Inferior parietal cortex (tissue), 1 donor: ENCODE measurements at regions not wholly inside any gene's neighbourhood (a gene's known extent, or its start where the extent isn't known, plus 50 kb on each side); places are given as distances from the start of the nearest gene placed in this dataset.

Experiments
- DNase-seq: peaks from one replicate; pipeline ENCODE4 v3.0.0-alpha.2; 2016; ENCODE audit errors: extremely low spot score

DNA sequence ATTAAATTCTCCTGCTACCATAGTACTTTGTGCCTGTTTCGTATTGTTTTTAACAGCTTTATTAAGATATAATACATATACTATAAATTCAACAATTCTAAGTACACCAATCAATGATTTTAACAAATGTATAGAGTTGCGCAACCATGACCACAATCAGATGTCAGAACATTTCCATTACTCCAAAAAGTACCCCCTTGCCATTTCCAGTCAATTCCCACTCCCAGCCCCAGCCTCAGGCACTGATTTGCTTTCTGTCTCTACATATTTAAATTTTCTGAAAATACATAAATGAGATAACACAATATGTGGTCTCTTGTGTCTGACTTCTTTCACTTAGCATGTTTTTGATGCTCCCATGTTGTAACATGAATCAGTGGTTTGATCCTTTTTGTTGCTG lies 193.9 kb downstream of the FIGN start:
- no peak for DNase-seq

DNA sequence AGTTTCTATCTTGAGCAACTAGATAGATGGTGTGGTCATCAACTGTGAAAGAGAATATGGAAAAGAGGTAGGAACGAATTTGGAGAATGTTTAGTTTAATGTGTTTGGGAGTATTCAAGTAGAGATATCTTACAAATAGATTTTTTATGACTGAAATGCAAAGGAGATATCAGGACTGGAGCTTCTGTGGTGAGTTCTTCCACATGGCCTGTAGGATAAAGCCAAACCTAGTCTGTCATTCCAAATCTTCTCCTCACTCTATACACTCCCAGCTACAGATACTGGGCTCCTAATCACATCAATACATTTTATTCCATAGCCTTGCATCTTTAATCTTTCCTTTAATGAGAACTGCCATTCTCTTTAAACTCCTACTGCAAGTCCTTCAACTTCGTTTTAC lies 194.3 kb downstream of the FIGN start:
- DNase-seq: no peak

DNA sequence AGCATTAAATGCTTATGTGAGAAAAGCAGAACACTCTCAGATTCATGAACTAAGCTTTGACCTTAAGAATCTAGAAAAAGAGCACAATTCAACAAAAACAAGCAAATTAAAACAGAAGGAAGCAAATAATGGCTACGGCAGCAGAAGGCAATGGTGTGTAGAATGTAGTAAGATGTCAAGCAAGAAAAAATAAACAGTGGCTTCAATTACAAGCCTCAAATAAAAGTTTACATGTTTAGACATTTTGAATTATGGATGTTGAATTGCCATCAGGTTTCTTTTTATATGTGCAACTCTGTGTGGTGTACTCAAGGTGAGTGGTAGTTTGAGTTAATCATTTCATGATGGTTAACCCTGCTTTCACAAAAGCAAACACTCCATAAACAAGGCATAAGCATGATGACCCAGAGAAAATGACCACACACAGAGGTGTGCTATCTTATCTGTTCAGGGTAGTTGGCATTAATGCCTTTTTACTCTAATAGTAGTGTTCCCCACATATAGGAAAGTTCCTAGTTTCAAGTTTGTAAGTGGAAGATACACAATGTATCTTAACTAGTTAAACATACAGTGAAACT lies 207.1 kb downstream of the FIGN start:
- DNase-seq: no peak

DNA sequence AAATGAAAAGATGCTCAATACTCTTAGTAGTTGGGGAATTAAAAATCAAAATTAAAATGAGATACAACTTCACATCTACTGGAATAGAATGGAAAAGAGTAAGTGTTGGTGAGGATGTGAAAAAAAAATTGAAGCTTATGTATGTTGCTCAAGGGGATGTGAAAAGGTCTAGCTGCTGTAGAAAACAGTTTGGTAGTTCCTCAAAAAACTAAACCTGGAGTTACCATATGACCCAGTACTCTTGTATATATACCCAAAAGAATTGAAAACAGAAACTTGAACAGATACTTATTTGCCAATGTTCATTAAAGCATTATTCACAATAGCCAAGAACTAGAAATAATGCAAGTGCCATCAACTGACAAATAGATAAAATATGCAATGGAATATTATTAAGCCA lies 208.4 kb downstream of the FIGN start:
- DNase-seq: no peak

DNA sequence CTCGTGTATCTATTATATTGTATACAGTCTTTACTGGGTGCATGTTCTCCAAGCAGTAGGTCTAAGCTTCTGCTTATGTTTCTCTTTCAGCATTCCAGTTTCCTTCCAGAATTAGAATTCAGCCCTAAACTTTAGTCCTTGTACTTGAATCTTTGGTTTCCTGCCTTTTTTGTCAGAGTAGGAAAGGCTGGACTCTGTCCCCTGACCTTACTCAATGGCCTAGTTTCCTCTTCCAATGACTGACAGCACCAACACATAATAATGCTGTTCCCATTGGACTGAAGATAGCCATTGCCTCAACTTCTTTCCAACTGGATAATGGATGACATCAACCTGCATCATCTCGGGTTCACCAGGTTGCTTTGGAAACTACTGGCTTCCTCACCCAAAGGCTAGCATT lies 217.0 kb downstream of the FIGN start:
- no peak for DNase-seq

DNA sequence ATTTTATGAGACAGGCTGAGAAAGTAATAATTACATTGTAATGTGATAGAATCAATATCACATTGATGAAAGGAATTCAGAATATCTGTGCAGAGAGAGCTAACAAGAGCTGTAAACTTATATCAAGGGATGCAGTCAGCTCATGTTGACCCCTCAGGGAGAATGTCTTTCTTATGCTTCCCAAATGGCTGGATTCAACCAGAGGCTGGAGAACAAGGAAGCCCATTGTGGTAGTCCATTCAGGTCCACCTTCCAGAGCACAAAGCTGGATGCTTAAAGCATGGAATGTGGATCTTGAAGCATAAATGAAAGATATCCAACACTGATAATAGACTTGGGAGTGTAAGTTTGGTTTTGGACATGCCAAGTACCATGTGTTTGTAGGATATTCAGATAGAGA lies 220.0 kb downstream of the FIGN start:
- no peak for DNase-seq

DNA sequence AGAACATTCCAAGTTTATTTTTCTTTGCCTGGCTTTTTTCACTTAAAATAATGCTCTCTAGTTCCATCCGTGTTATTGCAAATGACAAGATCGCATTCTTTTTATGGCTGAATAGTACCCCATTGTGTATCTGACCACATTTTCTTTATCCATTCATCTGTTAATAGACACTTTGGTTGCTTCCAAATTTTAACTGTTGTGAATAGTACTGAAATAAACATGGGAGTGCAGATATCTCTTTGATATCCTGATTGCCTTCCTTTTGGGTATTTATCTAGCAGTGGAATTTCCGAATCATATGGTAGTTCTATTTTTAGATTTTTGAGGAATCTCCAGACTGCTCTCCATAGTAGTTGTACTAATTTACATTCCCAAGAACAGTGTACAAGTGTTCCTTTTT lies 230.5 kb downstream of the FIGN start:
- DNase-seq: no peak

DNA sequence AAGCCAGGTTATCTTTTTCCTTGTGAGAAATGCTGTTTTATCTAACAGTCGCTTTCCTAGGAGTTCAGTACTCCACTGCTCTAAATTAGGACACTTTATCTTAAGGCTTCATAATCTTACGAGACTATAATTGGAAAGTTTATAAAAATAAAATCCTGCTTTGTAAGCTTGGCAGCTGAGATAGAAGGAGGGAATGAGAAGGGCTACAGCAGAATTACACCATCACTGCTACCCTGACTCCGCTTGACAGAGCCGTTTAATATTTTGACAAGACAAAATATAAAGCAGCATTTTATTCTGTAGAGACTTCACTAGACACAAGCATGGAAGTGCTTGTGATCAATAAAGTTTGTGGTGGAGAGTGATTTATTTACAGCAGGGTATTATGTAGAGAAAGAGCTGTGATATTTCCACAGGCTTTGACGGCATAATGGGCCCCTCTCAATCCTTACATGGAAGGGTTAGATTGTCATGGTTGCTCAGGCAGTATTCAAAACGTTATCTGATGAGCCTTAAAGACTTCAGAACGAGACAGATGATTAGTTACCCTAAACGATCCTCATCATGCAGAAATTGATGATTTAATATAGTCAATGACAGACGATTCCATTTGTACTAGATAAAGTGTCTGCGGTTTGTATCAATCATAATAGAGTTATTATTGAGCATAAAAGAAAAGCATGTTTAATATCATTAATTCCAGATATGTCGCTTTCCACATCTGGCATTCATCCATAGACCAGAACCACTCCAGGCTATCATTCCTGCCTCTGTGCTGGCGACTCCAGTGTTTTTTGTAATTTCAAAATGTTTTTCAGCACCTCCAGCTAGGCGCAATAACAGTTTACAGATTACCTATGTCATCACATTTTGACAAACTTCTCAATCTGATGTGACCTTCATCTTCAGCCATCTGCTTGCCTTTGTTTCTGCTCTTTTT lies 242.2 kb downstream of the FIGN start:
- no peak for DNase-seq

DNA sequence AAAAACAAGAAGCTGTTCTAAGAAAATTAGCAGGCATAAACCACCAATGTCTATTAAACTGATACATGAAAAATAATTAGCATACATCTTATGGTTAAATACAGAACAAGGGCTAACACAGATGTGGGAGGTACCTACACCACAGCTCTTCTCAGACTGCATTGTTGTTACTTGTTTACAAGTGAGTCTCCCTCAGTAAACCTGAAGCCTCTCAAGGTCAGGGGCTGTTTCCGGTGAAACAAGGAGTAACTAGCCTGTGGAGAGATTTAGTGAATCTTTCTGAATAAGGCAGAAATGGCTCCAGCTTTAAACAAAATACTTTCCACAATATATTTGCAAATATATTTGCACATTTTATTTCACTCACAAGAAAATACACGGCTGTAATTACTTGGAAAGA lies 244.0 kb downstream of the FIGN start:
- no peak for DNase-seq

DNA sequence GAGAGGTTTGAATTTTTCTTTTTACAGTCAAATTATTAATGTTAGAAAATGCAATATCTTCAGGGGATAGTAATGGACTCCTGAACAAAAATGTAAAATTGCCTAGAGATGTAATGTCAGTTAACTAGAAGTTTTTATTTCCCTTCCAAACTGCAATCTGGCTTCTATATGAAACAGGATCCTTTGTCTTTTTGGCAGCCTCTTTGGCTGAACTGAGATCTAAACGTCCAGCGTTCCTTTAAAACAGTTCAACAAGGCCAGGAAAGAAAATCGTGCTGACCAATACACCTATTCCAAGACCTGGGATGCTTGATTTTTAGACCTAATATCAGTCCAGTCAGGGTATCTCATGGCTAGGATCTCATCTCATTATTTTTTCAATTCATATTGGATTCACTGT lies 245.5 kb downstream of the FIGN start:
- DNase-seq: no peak

DNA sequence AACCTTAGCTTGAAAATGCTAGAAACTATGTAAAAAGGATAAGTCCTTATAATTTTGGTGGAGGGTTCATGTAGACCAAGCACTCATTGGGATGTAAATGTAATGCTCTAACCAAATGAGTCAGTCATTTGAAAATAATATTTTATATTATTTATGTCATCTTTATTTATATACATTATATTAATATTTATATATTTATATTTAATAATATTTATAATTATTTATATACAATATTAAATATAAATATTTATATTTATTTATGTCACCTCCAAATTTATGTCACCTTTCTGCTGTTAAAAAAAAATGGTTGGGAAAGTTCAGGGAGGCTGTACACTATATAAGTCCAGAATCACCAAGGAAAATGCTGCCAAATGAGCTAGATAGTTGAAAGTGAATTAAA lies 254.3 kb downstream of the FIGN start:
- DNase-seq: no peak

DNA sequence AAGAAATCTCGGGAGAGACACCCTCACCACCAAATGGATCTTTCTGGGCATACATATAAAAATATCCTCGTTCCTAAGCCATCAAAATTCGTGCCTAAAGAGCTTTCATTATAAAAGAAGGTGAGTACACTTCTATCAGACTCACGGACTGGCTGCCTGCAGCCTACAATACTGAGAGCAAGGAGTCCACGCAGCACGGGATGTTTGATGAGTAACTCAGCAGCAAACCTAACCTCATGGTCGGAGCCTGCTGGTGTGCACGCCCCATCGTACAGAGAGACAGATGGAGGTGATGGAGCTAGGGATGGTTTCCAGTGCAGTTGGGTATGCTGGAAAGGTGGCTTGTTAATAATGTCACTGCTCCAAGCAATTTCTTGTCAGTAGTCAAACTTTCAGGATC lies 256.2 kb downstream of the FIGN start:
- no peak for DNase-seq

DNA sequence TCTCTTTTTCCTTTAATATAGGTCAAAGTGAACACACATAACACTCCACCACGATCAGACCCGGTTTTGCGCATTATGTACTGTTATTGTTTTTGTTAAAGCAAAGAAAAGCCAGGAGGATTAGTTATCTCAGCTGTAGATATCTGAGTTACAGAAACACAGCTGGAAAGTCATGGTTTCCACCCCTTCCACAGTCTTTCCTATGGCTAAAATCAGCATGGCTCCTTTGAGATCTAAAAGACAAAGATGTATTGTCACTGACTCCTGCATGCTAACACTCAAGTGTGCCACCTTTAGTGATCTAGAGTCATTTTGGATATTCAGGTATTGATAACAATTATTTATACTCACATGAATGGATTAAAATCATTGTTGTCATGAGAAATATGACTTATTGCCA lies 260.0 kb downstream of the FIGN start:
- no peak for DNase-seq

DNA sequence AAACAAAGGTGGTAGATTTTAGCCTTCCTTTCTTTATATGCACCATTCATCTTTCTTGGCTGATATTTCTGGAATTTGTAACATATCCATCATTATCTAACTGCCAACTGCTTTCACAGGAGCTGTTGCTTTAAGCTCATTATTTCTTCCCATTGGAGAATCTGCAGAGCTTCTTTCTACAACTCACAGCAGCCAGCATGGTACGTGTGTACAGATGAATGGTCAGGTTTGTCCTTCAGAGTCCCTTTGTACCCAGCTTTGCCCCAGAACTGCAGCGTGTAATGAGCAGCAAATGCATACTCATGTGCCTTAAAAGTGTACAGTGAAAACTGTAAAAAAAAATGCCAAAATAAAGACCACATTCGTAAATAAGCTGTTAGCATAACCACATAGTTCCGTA lies 260.9 kb downstream of the FIGN start:
- no peak for DNase-seq

DNA sequence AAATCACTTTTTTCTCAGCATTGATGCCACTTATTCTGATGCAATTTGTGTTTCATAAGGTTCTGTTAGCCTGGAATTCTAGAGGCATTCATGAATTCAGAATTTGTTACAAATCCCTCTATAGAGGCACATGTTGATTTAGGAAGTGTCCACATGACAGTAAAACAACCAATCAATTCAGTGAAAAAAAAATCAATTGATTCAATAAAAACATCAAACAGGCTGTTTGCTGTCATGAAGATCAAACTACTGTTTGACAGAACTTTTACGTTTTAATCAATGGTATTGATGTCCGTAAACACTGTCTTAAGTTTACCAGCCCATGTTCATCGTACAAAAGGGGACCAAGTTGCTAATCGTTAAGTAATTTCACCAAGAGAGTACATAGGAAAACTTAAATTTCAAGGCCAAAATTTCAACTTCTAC lies 261.5 kb downstream of the FIGN start:
- no peak for DNase-seq

DNA sequence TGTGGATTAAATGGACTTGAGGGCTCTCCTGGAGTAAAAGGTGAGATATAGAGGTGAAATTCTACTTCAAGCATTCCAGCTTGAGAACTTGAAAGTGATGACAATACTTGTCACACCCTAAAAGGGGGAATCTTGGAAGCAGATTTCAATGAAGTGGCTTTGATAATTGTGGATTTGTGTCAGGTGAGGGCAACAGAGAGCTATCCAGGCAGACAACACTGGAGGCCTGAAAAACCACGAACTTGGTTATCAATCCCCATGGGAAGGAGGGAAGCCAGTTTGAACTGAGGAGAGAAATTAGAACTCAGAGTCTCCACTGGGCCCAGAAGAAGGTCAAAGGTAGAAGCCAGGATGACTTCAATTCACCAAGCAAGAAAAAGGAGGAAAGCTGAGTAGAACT lies 263.9 kb downstream of the FIGN start:
- no peak for DNase-seq

DNA sequence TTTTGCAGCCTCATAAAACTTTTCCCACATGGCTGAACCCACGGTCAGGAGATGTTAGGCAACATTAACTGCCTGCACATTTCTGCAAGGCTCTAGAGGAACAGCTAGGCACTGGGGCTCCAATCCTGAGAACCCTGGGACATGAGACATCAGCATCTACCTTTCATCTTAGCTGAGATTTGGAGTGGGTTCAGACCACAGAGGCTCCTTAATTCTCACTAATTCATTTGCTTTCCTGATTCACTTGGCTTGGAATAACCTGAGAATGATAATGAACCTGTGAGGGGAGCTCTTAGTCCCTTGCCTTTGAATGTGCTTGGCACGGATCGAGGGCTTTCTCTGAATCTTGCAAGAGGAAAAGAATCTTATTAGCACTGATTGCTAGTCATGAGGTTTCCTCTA lies 266.2 kb downstream of the FIGN start:
- peak; percentile 13 for DNase-seq

DNA sequence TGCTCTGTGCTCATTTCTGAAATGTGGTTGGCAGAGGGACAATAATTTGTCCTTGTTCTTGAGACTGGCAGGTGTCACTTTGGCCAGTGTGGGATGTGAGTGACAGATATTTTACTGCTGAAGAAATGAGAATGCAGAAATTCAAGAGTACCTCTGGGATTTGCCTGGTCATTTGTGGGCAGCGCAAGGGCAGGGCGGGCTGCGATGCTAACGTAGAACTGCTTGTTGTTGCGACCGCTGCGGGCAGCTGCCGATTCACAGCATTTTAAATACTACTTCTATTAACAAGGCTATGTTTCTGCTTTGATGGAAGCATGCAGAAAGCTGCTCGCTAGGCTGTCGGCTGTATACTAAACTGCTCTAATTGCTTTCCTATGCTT lies 268.6 kb downstream of the FIGN start:
- DNase-seq: no peak

DNA sequence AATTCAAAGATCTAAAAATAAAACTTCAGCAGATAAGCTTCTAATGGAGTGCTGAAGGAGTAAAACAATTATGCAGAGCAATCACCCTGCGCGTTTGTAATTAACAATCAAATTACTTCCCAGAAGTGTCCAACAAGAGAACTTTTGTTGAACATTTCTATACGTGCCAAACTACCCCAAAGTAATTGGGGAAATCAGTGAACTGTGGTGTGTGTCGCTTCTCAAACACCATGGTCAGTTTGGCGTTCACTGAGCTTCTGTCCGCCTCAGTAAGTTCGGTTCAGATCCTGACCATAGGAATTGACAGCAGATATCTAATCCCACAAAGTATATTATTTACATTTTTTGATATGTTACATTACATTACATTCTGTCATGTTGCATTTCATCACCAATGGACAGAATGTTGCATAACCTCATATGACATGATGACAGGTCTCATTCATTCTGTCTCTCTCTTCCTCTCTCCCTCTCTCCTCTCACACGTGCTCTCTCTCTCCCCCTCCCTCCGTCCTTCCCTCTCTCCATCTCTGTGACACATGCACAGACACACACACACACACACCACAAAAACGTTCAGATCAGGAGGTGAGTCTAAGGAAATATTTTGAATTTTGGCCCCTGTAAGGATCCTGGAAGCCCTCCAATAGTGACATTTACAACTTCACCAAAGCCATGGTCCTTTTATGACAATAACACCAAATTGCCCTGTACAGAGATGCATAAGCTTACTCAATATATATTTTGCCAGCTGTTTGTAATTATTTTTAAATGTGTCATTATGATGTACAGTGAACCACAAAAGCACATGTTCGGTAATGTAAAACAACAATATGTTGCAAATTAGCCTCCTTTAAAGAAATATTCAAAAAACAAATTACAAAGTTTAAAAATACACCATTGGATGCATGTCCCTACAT lies 269.2 kb downstream of the FIGN start:
- DNase-seq: no peak

DNA sequence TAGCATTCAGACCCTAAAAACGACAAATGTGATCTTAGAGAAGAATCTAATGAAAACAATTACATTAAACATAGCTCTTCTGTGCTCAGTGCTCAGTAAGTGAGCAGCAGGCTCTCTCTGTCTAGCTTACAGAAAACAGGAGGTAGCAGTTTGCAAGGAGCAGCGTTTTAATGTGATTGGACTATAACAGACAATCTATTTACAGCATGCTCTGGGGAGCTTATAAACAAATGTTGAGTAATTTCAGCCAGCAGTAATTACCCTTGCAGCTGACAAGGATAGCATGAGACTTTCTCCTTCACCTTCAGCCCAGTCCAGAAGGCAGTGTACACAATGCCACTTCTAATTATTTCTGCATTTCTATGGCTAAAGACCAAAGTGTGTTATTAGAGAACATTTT lies 270.4 kb downstream of the FIGN start:
- DNase-seq: no peak

DNA sequence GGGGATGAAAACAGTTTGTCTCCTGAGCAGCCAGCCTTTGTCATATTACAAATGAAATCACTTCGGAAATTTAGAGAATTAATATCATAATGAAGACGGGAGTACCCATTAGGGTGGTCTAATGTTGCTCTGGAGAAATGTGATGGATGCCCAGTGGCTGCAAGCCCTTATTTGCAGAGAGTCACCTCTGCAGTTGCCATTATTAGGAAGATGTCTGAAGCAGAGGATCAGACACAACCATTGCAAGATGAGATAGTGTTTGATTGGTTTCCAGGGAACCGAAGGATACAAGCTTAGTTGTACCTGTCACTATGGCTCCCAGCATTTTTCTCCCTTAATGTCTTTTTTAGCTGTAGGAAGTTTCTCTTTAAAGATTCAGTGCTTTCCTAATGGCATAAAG lies 272.4 kb downstream of the FIGN start:
- DNase-seq: no peak

DNA sequence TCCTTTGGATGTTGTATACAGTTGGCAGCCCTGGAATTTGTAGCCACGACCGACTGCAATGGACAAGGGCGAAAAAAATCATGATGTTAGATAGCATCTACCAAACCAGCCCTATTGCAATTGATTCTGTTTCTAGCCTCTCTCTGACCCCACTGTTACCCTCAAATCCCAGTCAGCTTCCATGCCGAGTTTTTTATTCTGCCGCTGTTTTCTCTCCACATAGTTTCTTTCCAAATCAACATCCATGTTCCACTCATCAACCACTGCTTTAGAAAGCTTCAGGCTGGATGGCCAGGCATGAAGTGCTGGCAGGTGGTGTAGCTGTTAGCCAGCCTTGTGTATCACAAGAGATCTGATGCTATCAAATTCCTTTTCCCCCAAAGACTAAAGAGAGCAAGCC lies 272.8 kb downstream of the FIGN start:
- DNase-seq: no peak

DNA sequence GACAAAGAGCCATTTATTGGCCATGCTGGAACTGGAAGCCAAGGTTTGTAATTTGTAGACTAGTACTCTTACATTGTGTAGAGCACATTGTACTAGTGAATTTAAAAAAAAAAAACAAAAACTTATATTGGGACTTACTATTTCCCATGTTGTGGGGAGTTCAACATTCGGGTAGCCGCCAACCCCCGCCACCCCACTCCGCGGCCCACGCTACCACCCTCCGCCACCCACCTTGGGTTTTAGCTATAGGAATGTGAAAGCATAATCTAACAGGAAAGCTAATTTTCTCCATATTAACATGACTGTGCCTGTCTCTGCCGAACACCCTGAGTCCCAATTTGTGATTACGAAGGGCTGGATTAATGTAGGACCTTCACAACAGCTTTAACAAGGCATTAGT lies 275.8 kb downstream of the FIGN start:
- DNase-seq: no peak
